ENCODE measurements at regions not wholly inside any gene's neighbourhood (a gene's known extent, or its start where the extent isn't known, plus 50 kb on each side); places are given as distances from the start of the nearest gene placed in this dataset.

GRCh38 chr10:62581351-62581750 lies 207.2 kb downstream of the ZNF365 start:
- Histone ChIP-seq H3K27me3 (ENCODE audit: control insufficient read depth, insufficient read depth, low read length) (no peaks in the 10 kb centered on the region), H3K4me3 (ENCODE audit: low read depth, low read length) (no peak overlapping the region), H3K36me3 (ENCODE audit: control insufficient read depth, insufficient read depth, low read length) (no peaks in the 10 kb centered on the region), H3K9ac (no peak overlapping the region), H3K4me1 (no peaks in the 10 kb centered on the region), H3K9me3 (ENCODE audit: control insufficient read depth, low read length) (no peaks in the 10 kb centered on the region), H3K27ac (no peak overlapping the region), H3K79me2 (no peaks in the 10 kb centered on the region), H3K4me2 (ENCODE audit: low read length) (no peak overlapping the region), H2AFZ (no peak overlapping the region)
- TF ChIP-seq CTCF (IDR thresholded peaks at IDR 0.05): no peak

- TF ChIP-seq CTCF (IDR thresholded peaks at IDR 0.05): no peak
- no peaks in the 10 kb centered on the region for H3K4me1 ChIP-seq
Measured at GRCh38 chr10:62582101-62582705, 208.0 kb downstream of the ZNF365 start.

GRCh38 chr10:62582804-62583208 lies 208.6 kb downstream of the ZNF365 start:
- H3K79me2 ChIP-seq: no peaks in the 10 kb centered on the region
- H3K4me1 ChIP-seq: no peaks in the 10 kb centered on the region
- H2AFZ ChIP-seq: no peak overlapping the region
- no peaks in the 10 kb centered on the region for H3K9me3 ChIP-seq (ENCODE audit: control insufficient read depth, low read length)
- H3K27ac ChIP-seq: no peak overlapping the region
- H3K9ac ChIP-seq: no peak overlapping the region
- no peaks in the 10 kb centered on the region for H3K27me3 ChIP-seq (ENCODE audit: control insufficient read depth, insufficient read depth, low read length)
- no peak overlapping the region for H3K4me3 ChIP-seq (ENCODE audit: low read depth, low read length)
- H3K4me2 ChIP-seq (ENCODE audit: low read length): no peak overlapping the region
- no peak for TF ChIP-seq CTCF (IDR thresholded peaks at IDR 0.05)
- no peaks in the 10 kb centered on the region for H3K36me3 ChIP-seq (ENCODE audit: control insufficient read depth, insufficient read depth, low read length)

More at GRCh38 chr10:62582101-62582705, 208.0 kb downstream of the ZNF365 start:
- no peak overlapping the region for H3K4me2 ChIP-seq (ENCODE audit: low read length)
- no peak overlapping the region for H3K9ac ChIP-seq
- H3K36me3 ChIP-seq (ENCODE audit: control insufficient read depth, insufficient read depth, low read length): no peaks in the 10 kb centered on the region
- no peaks in the 10 kb centered on the region for H3K27me3 ChIP-seq (ENCODE audit: control insufficient read depth, insufficient read depth, low read length)
- no peak overlapping the region for H3K27ac ChIP-seq
- no peak overlapping the region for H3K4me3 ChIP-seq (ENCODE audit: low read depth, low read length)
- no peaks in the 10 kb centered on the region for H3K79me2 ChIP-seq
- no peak overlapping the region for H2AFZ ChIP-seq
- no peaks in the 10 kb centered on the region for H3K9me3 ChIP-seq (ENCODE audit: control insufficient read depth, low read length)

GRCh38 chr10:62583876-62584615 lies 209.9 kb downstream of the ZNF365 start:
- H3K27ac ChIP-seq: no peak overlapping the region
- H3K9me3 ChIP-seq (ENCODE audit: control insufficient read depth, low read length): no peaks in the 10 kb centered on the region
- no peaks in the 10 kb centered on the region for H3K4me1 ChIP-seq
- H3K4me3 ChIP-seq (ENCODE audit: low read depth, low read length): no peak overlapping the region
- H3K79me2 ChIP-seq: no peaks in the 10 kb centered on the region
- no peak overlapping the region for H2AFZ ChIP-seq
- TF ChIP-seq CTCF (IDR thresholded peaks at IDR 0.05): no peak
- no peak overlapping the region for H3K4me2 ChIP-seq (ENCODE audit: low read length)
- H3K9ac ChIP-seq: no peak overlapping the region
- no peaks in the 10 kb centered on the region for H3K36me3 ChIP-seq (ENCODE audit: control insufficient read depth, insufficient read depth, low read length)
- no peaks in the 10 kb centered on the region for H3K27me3 ChIP-seq (ENCODE audit: control insufficient read depth, insufficient read depth, low read length)

GRCh38 chr10:62584731-62585130 lies 210.6 kb downstream of the ZNF365 start:
- Histone ChIP-seq H3K36me3 (ENCODE audit: control insufficient read depth, insufficient read depth, low read length) (no peaks in the 10 kb centered on the region), H3K4me1 (no peaks in the 10 kb centered on the region), H3K4me2 (ENCODE audit: low read length) (no peak overlapping the region), H2AFZ (no peak overlapping the region), H3K9ac (no peak overlapping the region), H3K9me3 (ENCODE audit: control insufficient read depth, low read length) (no peaks in the 10 kb centered on the region), H3K4me3 (ENCODE audit: low read depth, low read length) (no peak overlapping the region), H3K79me2 (no peaks in the 10 kb centered on the region), H3K27ac (no peak overlapping the region), H3K27me3 (ENCODE audit: control insufficient read depth, insufficient read depth, low read length) (no peaks in the 10 kb centered on the region)
- no peak for TF ChIP-seq CTCF (IDR thresholded peaks at IDR 0.05)
